ENCODE measurements at regions not wholly inside any gene's neighbourhood (a gene's known extent, or its start where the extent isn't known, plus 50 kb on each side); places are given as distances from the start of the nearest gene placed in this dataset.

GRCh38 chr6:106862858-106863257, 111.7 kb downstream of the CD24 start:
- no peak overlapping the region for H3K4me3 ChIP-seq (replicated peaks in 1 of 4; ENCODE audit: control extremely low read depth in 1 of 4, insufficient read depth in 1 of 4, low read depth in 3 of 4, low read length in 4 of 4)
- H4K20me1 ChIP-seq (ENCODE audit: control insufficient read depth, extremely low read depth, insufficient read depth, low read length), result no peaks in the 10 kb centered on the region
- TF ChIP-seq EZH2 (IDR thresholded peaks at IDR 0.05; ENCODE audit: low read length, missing control alignments) (no peak), CTCF (conservative IDR thresholded peaks at IDR 0.05 in 1 of 2, IDR thresholded peaks at IDR 0.05 in 1 of 2; ENCODE audit: low read depth in 1 of 2, low read length in 2 of 2) (no peak)
- H3K9ac ChIP-seq (ENCODE audit: insufficient read depth, low read length), result no peak overlapping the region
- no peak overlapping the region for H2AFZ ChIP-seq (ENCODE audit: low read length)
- no peak overlapping the region for H3K4me2 ChIP-seq (ENCODE audit: extremely low read depth, insufficient read depth, low read length)
- no peaks in the 10 kb centered on the region for H3K79me2 ChIP-seq (ENCODE audit: control insufficient read depth, insufficient read depth, low read length)
- no peak overlapping the region for H3K27ac ChIP-seq (ENCODE audit: insufficient read depth, low read length)
- H3K9me3 ChIP-seq (ENCODE audit: control insufficient read depth, insufficient read depth, low read depth, low read length), result no peaks in the 10 kb centered on the region
- no peaks in the 10 kb centered on the region for H3K4me1 ChIP-seq (ENCODE audit: control insufficient read depth, extremely low read depth, insufficient read depth, low read length)
- H3K27me3 ChIP-seq (ENCODE audit: control insufficient read depth, insufficient read depth, low read length), result no peaks in the 10 kb centered on the region
- H3K36me3 ChIP-seq (ENCODE audit: control insufficient read depth, insufficient read depth, low read length), result no peaks in the 10 kb centered on the region
- no peak for DNase-seq (ENCODE audit: low read depth in 2 of 2)

- Histone ChIP-seq H3K36me3 (ENCODE audit: control insufficient read depth, insufficient read depth, low read length) (no peaks in the 10 kb centered on the region), H3K9ac (ENCODE audit: insufficient read depth, low read length) (no peak overlapping the region), H3K4me2 (ENCODE audit: extremely low read depth, insufficient read depth, low read length) (no peak overlapping the region), H4K20me1 (ENCODE audit: control insufficient read depth, extremely low read depth, insufficient read depth, low read length) (no peaks in the 10 kb centered on the region), H3K27ac (ENCODE audit: insufficient read depth, low read length) (no peak overlapping the region), H2AFZ (ENCODE audit: low read length) (no peak overlapping the region), H3K4me3 (replicated peaks in 1 of 4; ENCODE audit: control extremely low read depth in 1 of 4, insufficient read depth in 1 of 4, low read depth in 3 of 4, low read length in 4 of 4) (no peak overlapping the region), H3K9me3 (ENCODE audit: control insufficient read depth, insufficient read depth, low read depth, low read length) (no peaks in the 10 kb centered on the region), H3K27me3 (ENCODE audit: control insufficient read depth, insufficient read depth, low read length) (no peaks in the 10 kb centered on the region), H3K79me2 (ENCODE audit: control insufficient read depth, insufficient read depth, low read length) (no peaks in the 10 kb centered on the region), H3K4me1 (ENCODE audit: control insufficient read depth, extremely low read depth, insufficient read depth, low read length) (no peaks in the 10 kb centered on the region)
- no peak for TF ChIP-seq CTCF (conservative IDR thresholded peaks at IDR 0.05 in 1 of 2, IDR thresholded peaks at IDR 0.05 in 1 of 2; ENCODE audit: low read depth in 1 of 2, low read length in 2 of 2)
- TF ChIP-seq EZH2 (IDR thresholded peaks at IDR 0.05; ENCODE audit: low read length, missing control alignments), result no peak
- DNase-seq (ENCODE audit: low read depth in 2 of 2), result no peak
These were observed 113.6 kb downstream of the CD24 start for GRCh38 chr6:106860940-106861339.

- no peak for TF ChIP-seq CTCF (conservative IDR thresholded peaks at IDR 0.05 in 1 of 2, IDR thresholded peaks at IDR 0.05 in 1 of 2; ENCODE audit: low read depth in 1 of 2, low read length in 2 of 2)
- Histone ChIP-seq H3K36me3 (ENCODE audit: control insufficient read depth, insufficient read depth, low read length) (no peaks in the 10 kb centered on the region), H3K9ac (ENCODE audit: insufficient read depth, low read length) (no peak overlapping the region), H3K27me3 (ENCODE audit: control insufficient read depth, insufficient read depth, low read length) (no peaks in the 10 kb centered on the region), H3K4me2 (ENCODE audit: extremely low read depth, insufficient read depth, low read length) (no peak overlapping the region), H3K9me3 (ENCODE audit: control insufficient read depth, insufficient read depth, low read depth, low read length) (no peaks in the 10 kb centered on the region), H4K20me1 (ENCODE audit: control insufficient read depth, extremely low read depth, insufficient read depth, low read length) (no peaks in the 10 kb centered on the region), H3K4me1 (ENCODE audit: control insufficient read depth, extremely low read depth, insufficient read depth, low read length) (no peaks in the 10 kb centered on the region), H3K79me2 (ENCODE audit: control insufficient read depth, insufficient read depth, low read length) (no peaks in the 10 kb centered on the region), H3K4me3 (replicated peaks in 1 of 4; ENCODE audit: control extremely low read depth in 1 of 4, insufficient read depth in 1 of 4, low read depth in 3 of 4, low read length in 4 of 4) (no peak overlapping the region), H2AFZ (ENCODE audit: low read length) (no peak overlapping the region), H3K27ac (ENCODE audit: insufficient read depth, low read length) (no peak overlapping the region)
- peak; percentile 10 to 94 for DNase-seq (ENCODE audit: low read depth in 2 of 2)
These were observed 115.9 kb downstream of the CD24 start for GRCh38 chr6:106858653-106859092.
